H9 (cell line): ENCODE measurements at regions not wholly inside any gene's neighbourhood (a gene's known extent, or its start where the extent isn't known, plus 50 kb on each side); places are given as distances from the start of the nearest gene placed in this dataset.
A peak's percentile ranks its signal among the peaks of the same experiment; 100 is the strongest.

Source experiments
- DNase-seq: peaks from one replicate; pipeline ENCODE4 v3.0.0-alpha.2; 2017
- H2AFZ ChIP-seq: one replicate; pipeline ENCODE4 v1.6.1; 2013; ENCODE audit warnings: mild to moderate bottlenecking, low read length, control low read depth, moderate library complexity
- H2AK5ac ChIP-seq: 2 replicates; pipeline ENCODE4 v1.6.1; 2013; ENCODE audit warnings: low read length, control low read depth, mixed read lengths; ENCODE audit not compliant: insufficient read length
- H2BK120ac ChIP-seq: one replicate; pipeline ENCODE4 v1.6.1; 2013; ENCODE audit warnings: low read depth, mild to moderate bottlenecking, low read length, control low read depth, inconsistent platforms; ENCODE audit not compliant: poor library complexity, severe bottlenecking
- H2BK12ac ChIP-seq: 2 replicates; pipeline ENCODE4 v1.6.1; 2013; ENCODE audit warnings: low read length, control low read depth, mixed read lengths, low read depth; ENCODE audit not compliant: insufficient read length
- H2BK15ac ChIP-seq: 2 replicates; pipeline ENCODE4 v1.6.1; 2013; ENCODE audit warnings: low read depth, low read length, control low read depth
- H2BK20ac ChIP-seq: one replicate; pipeline ENCODE4 v1.6.1; 2013; ENCODE audit warnings: low read depth, mild to moderate bottlenecking, low read length, control low read depth, inconsistent platforms; ENCODE audit not compliant: poor library complexity, severe bottlenecking
- H2BK5ac ChIP-seq: 2 replicates; pipeline ENCODE4 v1.6.1; 2013; ENCODE audit warnings: low read length, control low read depth, mixed read lengths; ENCODE audit not compliant: insufficient read length
- H3K14ac ChIP-seq: 2 replicates; pipeline ENCODE4 v1.6.1; 2013; ENCODE audit warnings: low read length, control low read depth; ENCODE audit not compliant: insufficient read depth
- H3K18ac ChIP-seq: 2 replicates; pipeline ENCODE4 v1.6.1; 2013; ENCODE audit warnings: low read depth, mild to moderate bottlenecking, mixed read lengths, low read length, control low read depth; ENCODE audit not compliant: insufficient read length
- H3K23ac ChIP-seq: 2 replicates; pipeline ENCODE4 v1.6.1; 2013; ENCODE audit warnings: low read length, control low read depth, mixed read lengths, low read depth; ENCODE audit not compliant: insufficient read length
- H3K23me2 ChIP-seq: 2 replicates; pipeline ENCODE4 v1.6.1; 2013; ENCODE audit warnings: low read depth, mild to moderate bottlenecking, mixed read lengths, low read length, control low read depth; ENCODE audit not compliant: insufficient read length, poor library complexity, severe bottlenecking
- H3K27ac ChIP-seq: 2 replicates; pipeline ENCODE4 v1.5.1; 2013; ENCODE audit warnings: low read length, control low read depth, mixed read lengths, low read depth; ENCODE audit not compliant: insufficient read length
- H3K27me3 ChIP-seq: 2 replicates; pipeline ENCODE4 v1.6.1; 2013; ENCODE audit warnings: low read length, control low read depth, inconsistent platforms; ENCODE audit not compliant: insufficient read depth
- H3K4ac ChIP-seq: 2 replicates; pipeline ENCODE4 v1.6.1; 2013; ENCODE audit warnings: low read depth, mild to moderate bottlenecking, control low read depth, inconsistent platforms, low read length, moderate library complexity
- H3K4me1 ChIP-seq: 2 replicates; pipeline ENCODE4 v1.6.1; 2013; ENCODE audit warnings: low read length, control low read depth, inconsistent platforms; ENCODE audit not compliant: insufficient read depth
- H3K4me2 ChIP-seq: 2 replicates; pipeline ENCODE4 v1.6.1; 2013; ENCODE audit warnings: low read length, control low read depth, mixed read lengths; ENCODE audit not compliant: insufficient read length, insufficient read depth
- H3K56ac ChIP-seq: 2 replicates; pipeline ENCODE4 v1.6.1; 2013; ENCODE audit warnings: low read depth, mild to moderate bottlenecking, mixed read lengths, low read length, control low read depth; ENCODE audit not compliant: insufficient read length
- H3K79me1 ChIP-seq: 2 replicates; pipeline ENCODE4 v1.6.1; 2013; ENCODE audit warnings: low read depth, mild to moderate bottlenecking, moderate library complexity, low read length, control low read depth, inconsistent platforms; ENCODE audit not compliant: insufficient read depth, poor library complexity, severe bottlenecking
- H3K79me2 ChIP-seq: 2 replicates; pipeline ENCODE4 v1.6.1; 2013; ENCODE audit warnings: low read length, control low read depth, inconsistent platforms; ENCODE audit not compliant: insufficient read depth
- H3K9ac ChIP-seq: 2 replicates; pipeline ENCODE4 v1.6.1; 2013; ENCODE audit warnings: low read length, control low read depth, mixed read lengths; ENCODE audit not compliant: insufficient read length; ENCODE audit errors: extremely low read depth
- H3K9me3 ChIP-seq: one replicate; pipeline ENCODE4 v1.6.1; 2013; ENCODE audit warnings: low read depth, low read length, inconsistent platforms; ENCODE audit not compliant: control insufficient read depth
- H3T11ph ChIP-seq: one replicate; pipeline ENCODE4 v1.6.1; 2013; ENCODE audit warnings: mild to moderate bottlenecking, low read length, control low read depth, inconsistent platforms
- H4K20me1 ChIP-seq: one replicate; pipeline ENCODE4 v1.6.1; 2013; ENCODE audit not compliant: control insufficient read depth, insufficient read length, insufficient read depth
- H4K5ac ChIP-seq: 2 replicates; pipeline ENCODE4 v1.6.1; 2013; ENCODE audit warnings: low read depth, mild to moderate bottlenecking, mixed read lengths, low read length, control low read depth; ENCODE audit not compliant: insufficient read length
- H4K8ac ChIP-seq: replicated peaks from 2 replicates; pipeline ENCODE4 v1.6.1; 2013; ENCODE audit warnings: low read length, control low read depth, mixed read lengths, low read depth; ENCODE audit not compliant: insufficient read length
- H4K91ac ChIP-seq: 2 replicates; pipeline ENCODE4 v1.6.1; 2013; ENCODE audit warnings: low read depth, mild to moderate bottlenecking, moderate library complexity, mixed read lengths, low read length, control low read depth; ENCODE audit not compliant: insufficient read length
- H3K27ac Mint-ChIP-seq, 3 experiments: 2 replicates in 2 of 3; 3 replicates in 1 of 3; pipeline ENCODE4 v1.8.0; 2020 to 2021; ENCODE audit warnings: mixed read lengths in 3 of 3, mild to moderate bottlenecking in 1 of 3, moderate library complexity in 1 of 3
- H3K27me3 Mint-ChIP-seq: 2 replicates; pipeline ENCODE4 v1.8.0; 2021; ENCODE audit warnings: low read depth, mild to moderate bottlenecking, moderate library complexity, mixed read lengths
- H3K36me3 Mint-ChIP-seq, 3 experiments: 2 replicates in 2 of 3; 3 replicates in 1 of 3; pipeline ENCODE4 v1.8.0; 2020 to 2021; ENCODE audit warnings: low read depth in 3 of 3, mixed read lengths in 3 of 3; ENCODE audit not compliant: insufficient read depth in 1 of 3
- H3K4me1 Mint-ChIP-seq, 2 experiments: 2 replicates each; pipeline ENCODE4 v1.8.0; 2020; ENCODE audit warnings: mixed read lengths in 2 of 2
- H3K4me3 Mint-ChIP-seq, 2 experiments: 2 replicates in 1 of 2; 3 replicates in 1 of 2; pipeline ENCODE4 v1.8.0; 2020 to 2021; ENCODE audit warnings: mild to moderate bottlenecking in 2 of 2, mixed read lengths in 2 of 2, moderate library complexity in 1 of 2
- H3K9me3 Mint-ChIP-seq, 2 experiments: 2 replicates in 1 of 2; 3 replicates in 1 of 2; pipeline ENCODE4 v1.8.0; 2020; ENCODE audit warnings: mild to moderate bottlenecking in 2 of 2, mixed read lengths in 2 of 2, moderate library complexity in 1 of 2
- WGBS: extraction: QIAGEN DNeasy Blood & Tissue Kit; methylation state at CpG from one replicate; pipeline ENCODE4 v1.1.7; 2013; ENCODE audit warnings: missing lambda C conversion rate, low lambda C conversion rate, mixed read lengths; ENCODE audit not compliant: insufficient read length; ENCODE audit errors: extremely low coverage; 5-methylcytosine and 5-hydroxymethylcytosine counted together
- TF ChIP-seq, protein P1 (sequence below): fragments of 200-600 bp; sonication (generic); conservative IDR thresholded peaks from 3 replicates; pipeline ENCODE4 v1.8.0; 2021; ENCODE audit warnings: antibody characterized with exemption, mild to moderate bottlenecking

DNA sequence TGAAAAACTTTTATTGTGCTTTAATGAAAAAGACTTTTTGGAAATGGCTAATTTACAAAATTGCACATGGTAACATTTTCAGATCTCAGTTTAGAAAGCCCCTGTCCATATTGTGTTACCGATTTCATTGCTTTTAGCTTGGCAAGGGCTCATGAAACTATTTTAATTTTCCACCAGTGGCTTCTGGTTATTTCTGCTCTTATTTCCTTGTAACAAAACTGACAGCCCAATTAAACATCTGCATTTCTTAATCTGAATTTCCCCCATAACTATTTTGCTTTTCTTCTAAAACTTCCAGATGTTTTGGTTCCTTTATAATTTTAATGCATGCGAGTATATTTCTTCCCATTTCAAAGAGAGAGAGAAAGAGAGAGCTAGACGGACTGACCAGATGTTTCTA lies 264.8 kb downstream of the PTPRC start:
- Histone ChIP-seq H3K56ac (no peak overlapping the region), H3K79me2 (no peaks in the 10 kb centered on the region), H3K18ac (no peak overlapping the region), H3K23ac (no peak overlapping the region), H3T11ph (no peak overlapping the region), H3K4me2 (no peak overlapping the region), H2BK20ac (no peak overlapping the region), H2BK5ac (no peak overlapping the region), H4K20me1 (no peaks in the 10 kb centered on the region), H2BK12ac (no peak overlapping the region), H3K14ac (no peak overlapping the region), H3K4me1 (no peaks in the 10 kb centered on the region; the same call in 1 of the 2 replicates), H4K5ac (no peak overlapping the region), H3K9me3 (no peaks in the 10 kb centered on the region), H2AFZ (no peak overlapping the region), H2BK120ac (no peak overlapping the region), H3K9ac (no peak overlapping the region), H3K27ac (no peak overlapping the region), H2BK15ac (no peak overlapping the region), H2AK5ac (no peak overlapping the region), H3K27me3 (no peaks in the 10 kb centered on the region), H4K91ac (no peak overlapping the region), H3K23me2 (no peaks in the 10 kb centered on the region), H3K79me1 (no peaks in the 10 kb centered on the region), H3K4ac (no peak overlapping the region), H4K8ac (no peak overlapping the region)
- WGBS, result no CpG with 5 or more reads among the region's 3 CpGs
- Mint-ChIP-seq H3K4me1 (peaks cover 13% of the 10 kb centered on the region in 2 experiments), H3K27me3 (no peaks in the 10 kb centered on the region), H3K4me3 (no peak overlapping the region), H3K36me3 (no peaks in the 10 kb centered on the region), H3K9me3 (no peaks in the 10 kb centered on the region), H3K27ac (peak overlapping the region in 2 of 3 experiments; percentile 1 to 48; a peak in 3 of 7 replicates)
- TF ChIP-seq, protein P1, sequence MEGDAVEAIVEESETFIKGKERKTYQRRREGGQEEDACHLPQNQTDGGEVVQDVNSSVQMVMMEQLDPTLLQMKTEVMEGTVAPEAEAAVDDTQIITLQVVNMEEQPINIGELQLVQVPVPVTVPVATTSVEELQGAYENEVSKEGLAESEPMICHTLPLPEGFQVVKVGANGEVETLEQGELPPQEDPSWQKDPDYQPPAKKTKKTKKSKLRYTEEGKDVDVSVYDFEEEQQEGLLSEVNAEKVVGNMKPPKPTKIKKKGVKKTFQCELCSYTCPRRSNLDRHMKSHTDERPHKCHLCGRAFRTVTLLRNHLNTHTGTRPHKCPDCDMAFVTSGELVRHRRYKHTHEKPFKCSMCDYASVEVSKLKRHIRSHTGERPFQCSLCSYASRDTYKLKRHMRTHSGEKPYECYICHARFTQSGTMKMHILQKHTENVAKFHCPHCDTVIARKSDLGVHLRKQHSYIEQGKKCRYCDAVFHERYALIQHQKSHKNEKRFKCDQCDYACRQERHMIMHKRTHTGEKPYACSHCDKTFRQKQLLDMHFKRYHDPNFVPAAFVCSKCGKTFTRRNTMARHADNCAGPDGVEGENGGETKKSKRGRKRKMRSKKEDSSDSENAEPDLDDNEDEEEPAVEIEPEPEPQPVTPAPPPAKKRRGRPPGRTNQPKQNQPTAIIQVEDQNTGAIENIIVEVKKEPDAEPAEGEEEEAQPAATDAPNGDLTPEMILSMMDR, result no peak
- DNase-seq, result no peak
